ENCODE measurements at regions not wholly inside any gene's neighbourhood (a gene's known extent, or its start where the extent isn't known, plus 50 kb on each side); places are given as distances from the start of the nearest gene placed in this dataset.
"Not testable (repeated sequence)": the region's sequence is repeated elsewhere in the genome, so short reads cannot be mapped to it uniquely, and the experiment has no call there.

DNA sequence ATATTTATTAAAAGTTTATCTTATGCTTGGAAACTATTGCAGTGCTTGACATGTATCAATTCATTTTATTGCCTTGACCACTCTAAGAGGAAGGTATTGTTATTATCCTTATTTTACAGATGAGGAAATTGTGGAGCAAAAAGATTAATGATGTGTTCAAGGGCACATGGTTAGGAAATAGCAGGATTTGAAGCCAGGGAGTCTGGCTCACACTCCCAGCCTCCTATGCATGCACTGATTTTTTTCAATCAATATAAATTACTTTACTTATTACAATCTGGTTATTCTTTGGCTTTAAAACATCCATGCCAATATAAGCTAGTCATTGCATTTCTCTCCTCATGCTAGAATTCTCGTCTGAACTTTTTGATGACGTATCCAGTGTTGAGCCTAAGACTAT lies 94.2 kb upstream of the TBX5 start:
- Histone ChIP-seq H3K9me3 (no peaks in the 10 kb centered on the region), H3K4me3 (no peak overlapping the region), H3K4me1 (no peaks in the 10 kb centered on the region), H3K36me3 (no peaks in the 10 kb centered on the region), H3K27me3 (peaks cover 0 to 84% (median 53%) of the 10 kb centered on the region in 7 donors), H3K27ac (no peak overlapping the region)
- WGBS, 2 donors: 60 to 72% methylated on average over 2 of the region's 2 CpGs
- TF ChIP-seq, protein P1, sequence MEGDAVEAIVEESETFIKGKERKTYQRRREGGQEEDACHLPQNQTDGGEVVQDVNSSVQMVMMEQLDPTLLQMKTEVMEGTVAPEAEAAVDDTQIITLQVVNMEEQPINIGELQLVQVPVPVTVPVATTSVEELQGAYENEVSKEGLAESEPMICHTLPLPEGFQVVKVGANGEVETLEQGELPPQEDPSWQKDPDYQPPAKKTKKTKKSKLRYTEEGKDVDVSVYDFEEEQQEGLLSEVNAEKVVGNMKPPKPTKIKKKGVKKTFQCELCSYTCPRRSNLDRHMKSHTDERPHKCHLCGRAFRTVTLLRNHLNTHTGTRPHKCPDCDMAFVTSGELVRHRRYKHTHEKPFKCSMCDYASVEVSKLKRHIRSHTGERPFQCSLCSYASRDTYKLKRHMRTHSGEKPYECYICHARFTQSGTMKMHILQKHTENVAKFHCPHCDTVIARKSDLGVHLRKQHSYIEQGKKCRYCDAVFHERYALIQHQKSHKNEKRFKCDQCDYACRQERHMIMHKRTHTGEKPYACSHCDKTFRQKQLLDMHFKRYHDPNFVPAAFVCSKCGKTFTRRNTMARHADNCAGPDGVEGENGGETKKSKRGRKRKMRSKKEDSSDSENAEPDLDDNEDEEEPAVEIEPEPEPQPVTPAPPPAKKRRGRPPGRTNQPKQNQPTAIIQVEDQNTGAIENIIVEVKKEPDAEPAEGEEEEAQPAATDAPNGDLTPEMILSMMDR (IDR thresholded peaks at IDR 0.05): no peak
- no peak for ATAC-seq
- intact Hi-C loops (cut with DNase I): loop anchor here in 3 of 10 donors (10.0 kb wide), 1 partner anchor 335 kb away; no protein-coding TSS in a partner anchor
- no peak for DNase-seq

DNA sequence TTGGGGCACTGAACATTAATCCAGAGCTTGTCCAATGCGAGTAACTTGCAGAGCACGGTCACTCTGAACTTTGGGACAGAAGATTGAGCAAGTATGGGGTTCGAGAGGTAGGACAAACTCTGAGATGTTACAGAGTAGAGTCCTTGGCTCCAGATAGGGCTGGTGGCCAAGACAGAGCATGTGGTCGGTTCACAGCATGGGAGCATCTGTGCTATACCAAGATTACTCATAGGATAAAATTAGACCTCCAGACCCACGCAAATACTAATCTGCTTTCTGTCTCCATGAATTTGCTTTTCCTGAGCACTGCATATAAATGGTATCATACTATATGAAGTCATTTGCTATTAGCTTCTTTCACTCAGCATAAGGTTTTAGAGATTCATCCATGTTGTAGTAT lies 93.4 kb upstream of the TBX5 start:
- Histone ChIP-seq H3K36me3 (no peaks in the 10 kb centered on the region), H3K27ac (no peak overlapping the region), H3K4me3 (no peak overlapping the region), H3K4me1 (no peaks in the 10 kb centered on the region), H3K9me3 (no peaks in the 10 kb centered on the region), H3K27me3 (peaks cover 0 to 84% (median 47%) of the 10 kb centered on the region in 7 donors)
- ATAC-seq (peak in 3 of 8 donors; percentile 41 to 86 (median 57)), DNase-seq (no peak)
- 39 to 51% methylated on average over 5 of the region's 5 CpGs for WGBS, 2 donors
- TF ChIP-seq, protein P1 (IDR thresholded peaks at IDR 0.05): no peak
- intact Hi-C loops (cut with DNase I): no loop called here

DNA sequence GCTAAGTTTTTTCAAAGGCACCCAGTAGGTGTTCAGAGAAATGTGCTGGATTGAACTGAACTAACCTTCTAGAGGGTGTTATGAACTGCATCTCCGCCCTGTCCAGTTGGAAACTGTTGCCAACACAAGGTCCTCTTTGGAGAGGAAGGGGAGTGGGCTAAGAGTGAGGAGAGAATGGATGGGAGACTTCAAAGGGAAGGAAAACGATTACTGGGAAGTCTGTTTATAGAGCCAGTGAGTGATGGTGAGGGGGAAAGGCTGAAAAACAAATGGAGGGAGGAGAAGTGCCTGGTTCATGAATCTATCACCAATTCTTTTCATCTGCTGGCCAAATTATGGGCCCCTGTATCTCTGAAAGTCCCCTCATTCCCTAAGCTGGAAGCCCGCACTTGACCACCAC lies 86.0 kb upstream of the TBX5 start:
- intact Hi-C loops (cut with DNase I): no loop called here
- no peak for DNase-seq

DNA sequence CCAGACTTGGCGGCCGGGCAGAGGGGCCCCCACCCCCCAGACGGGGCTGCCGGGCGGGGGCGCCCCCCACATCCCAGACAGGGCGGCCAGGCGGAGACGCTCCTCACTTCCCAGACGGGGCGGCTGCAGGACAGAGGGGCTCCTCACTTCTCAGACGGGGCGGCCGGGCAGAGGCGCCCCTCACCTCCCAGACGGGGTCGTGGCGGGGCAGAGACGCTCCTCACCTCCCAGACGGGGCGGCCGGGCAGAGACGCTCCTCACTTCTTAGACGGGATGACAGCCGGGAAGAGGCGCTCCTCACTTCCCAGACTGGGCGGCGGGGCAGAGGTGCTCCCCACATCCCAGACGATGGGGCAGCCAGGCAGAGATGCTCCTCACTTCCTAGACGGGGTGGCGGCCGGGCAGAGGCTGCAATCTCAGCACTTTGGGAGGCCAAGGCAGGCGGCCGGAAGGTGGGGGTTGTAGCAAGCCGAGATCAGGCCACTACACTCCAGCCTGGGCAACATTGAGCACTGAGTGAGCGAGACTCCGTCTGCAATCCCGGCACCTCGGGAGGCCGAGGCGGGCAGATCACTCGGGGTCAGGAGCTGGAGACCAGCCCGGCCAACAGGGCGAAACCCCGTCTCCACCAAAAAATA lies 79.0 kb upstream of the TBX5 start:
- Histone ChIP-seq H3K27me3 (peaks cover 0 to 59% (median 38%) of the 10 kb centered on the region in 7 donors), H3K4me1 (peaks cover 0 to 14% (median 7%) of the 10 kb centered on the region in 9 donors)
- 93 to 96% methylated on average over 44 to 45 of the region's 45 CpGs for WGBS, 2 donors
- intact Hi-C loops (cut with DNase I); H3K36me3 ChIP-seq; H3K9me3 ChIP-seq; DNase-seq; ATAC-seq; H3K27ac ChIP-seq; H3K4me3 ChIP-seq: not testable (repeated sequence)

More for the DNA sequence above, 86.0 kb upstream of the TBX5 start:
- Histone ChIP-seq H3K4me3 (no peak overlapping the region), H3K27me3 (peaks cover 0 to 61% (median 19%) of the 10 kb centered on the region in 7 donors), H3K9me3 (no peaks in the 10 kb centered on the region), H3K27ac (no peak overlapping the region), H3K36me3 (no peaks in the 10 kb centered on the region), H3K4me1 (no peaks in the 10 kb centered on the region)
- 49 to 61% methylated on average over 3 of the region's 3 CpGs for WGBS, 2 donors
- ATAC-seq: no peak
- TF ChIP-seq, protein P1 (IDR thresholded peaks at IDR 0.05): no peak

DNA sequence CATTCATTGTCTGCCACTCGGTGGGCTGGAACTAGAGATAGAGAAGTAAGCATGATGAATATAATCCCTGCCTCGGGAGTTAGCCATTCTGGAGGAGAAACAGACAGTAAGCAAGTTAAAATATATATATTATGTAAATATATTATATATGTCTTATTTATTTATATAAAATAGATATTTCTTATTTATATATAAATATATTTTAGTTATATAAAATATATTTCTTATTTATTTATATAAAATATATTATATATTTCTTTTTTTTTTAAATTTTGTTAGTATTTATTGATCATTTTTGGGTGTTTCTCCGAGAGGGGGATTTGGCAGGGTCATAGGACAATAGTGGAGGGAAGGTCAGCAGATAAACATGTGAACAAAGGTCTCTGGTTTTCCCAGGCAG lies 78.1 kb upstream of the TBX5 start:
- TF ChIP-seq, protein P1 (IDR thresholded peaks at IDR 0.05): no peak
- peaks cover 0 to 66% (median 48%) of the 10 kb centered on the region in 7 donors for H3K27me3 ChIP-seq
- H3K4me3 ChIP-seq: no peak overlapping the region
- intact Hi-C loops (cut with DNase I): no loop called here
- no peak overlapping the region for H3K27ac ChIP-seq
- WGBS, 2 donors: 64 to 79% methylated on average over 3 of the region's 3 CpGs
- no peak for DNase-seq
- H3K36me3 ChIP-seq: no peaks in the 10 kb centered on the region
- ATAC-seq: no peak
- H3K9me3 ChIP-seq: no peaks in the 10 kb centered on the region
- H3K4me1 ChIP-seq: peaks cover 0 to 18% (median 12%) of the 10 kb centered on the region in 9 donors
